ENCODE measurements at regions not wholly inside any gene's neighbourhood (a gene's known extent, or its start where the extent isn't known, plus 50 kb on each side); places are given as distances from the start of the nearest gene placed in this dataset.

DNA sequence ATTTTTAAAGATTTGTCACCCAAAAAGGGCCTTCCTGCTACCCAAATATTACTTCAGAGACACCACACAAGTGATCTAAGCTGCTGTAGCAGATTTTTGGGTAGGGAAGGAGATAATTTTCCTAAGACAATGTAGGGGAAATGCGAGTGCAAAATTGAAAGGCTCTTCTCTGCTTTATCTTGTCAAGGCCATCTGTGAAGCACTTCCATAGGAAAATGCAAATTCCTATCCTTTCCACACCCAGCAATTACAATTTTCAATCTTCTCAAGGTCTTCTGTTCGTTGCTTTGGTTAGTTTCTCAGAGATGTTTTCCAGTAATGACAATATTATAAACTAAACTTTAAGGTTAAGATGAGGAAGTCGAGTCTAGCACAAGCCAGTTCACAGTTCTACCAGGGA, 53.4 kb downstream of the HDGFL1 start:
- TF ChIP-seq CTCF (IDR thresholded peaks at IDR 0.05; ENCODE audit: low read length) (no peak), EZH2 (IDR thresholded peaks at IDR 0.05; ENCODE audit: borderline replicate concordance, low read length) (no peak)

All from OCI-LY1 (cell line).